ENCODE measurements at regions not wholly inside any gene's neighbourhood (a gene's known extent, or its start where the extent isn't known, plus 50 kb on each side); places are given as distances from the start of the nearest gene placed in this dataset.
"Not testable (repeated sequence)": the region's sequence is repeated elsewhere in the genome, so short reads cannot be mapped to it uniquely, and the experiment has no call there.

GRCh38 chr2:35821675-35822074 is 533.9 kb upstream of the CRIM1 start:
- no peak for DNase-seq
- intact Hi-C loops (cut with DNase I, micrococcal nuclease) = no loop called here
- peaks cover 15% of the 10 kb centered on the region for H3K27me3 Mint-ChIP-seq
- Histone ChIP-seq H3K4me1 (ENCODE audit: insufficient read depth, low read length) (no peaks in the 10 kb centered on the region), H3K27me3 (ENCODE audit: control insufficient read depth in 1 of 2, insufficient read depth in 2 of 2, low read length in 2 of 2) (peaks cover 4 to 6% of the 10 kb centered on the region in 2 experiments), H3K4me3 (ENCODE audit: low read length) (no peak overlapping the region), H3K27ac (ENCODE audit: low read depth in 1 of 2, low read length in 2 of 2) (no peak overlapping the region), H3K36me3 (ENCODE audit: insufficient read depth, low read length) (no peaks in the 10 kb centered on the region), H3K9me3 (ENCODE audit: control insufficient read depth in 1 of 2, insufficient read depth in 1 of 2, low read length in 2 of 2) (no peaks in the 10 kb centered on the region)
- no peak for ATAC-seq (ENCODE audit: poor library complexity)
- ChIA-PET POLR2A (no interaction called here), CTCF (no interaction called here)
- H3K27ac Mint-ChIP-seq = no peak overlapping the region
- no peak overlapping the region for H3K4me3 Mint-ChIP-seq
- H3K9me3 Mint-ChIP-seq = no peaks in the 10 kb centered on the region
- H3K4me1 Mint-ChIP-seq (ENCODE audit: low read depth) = no peaks in the 10 kb centered on the region
- no peaks in the 10 kb centered on the region for H3K36me3 Mint-ChIP-seq (ENCODE audit: low read depth)
- TF ChIP-seq CTCF (IDR thresholded peaks at IDR 0.05) = no peak

- intact Hi-C loops (cut with DNase I, micrococcal nuclease) = no loop called here
- H3K4me3 Mint-ChIP-seq = no peak overlapping the region
- DNase-seq (no peak), ATAC-seq (ENCODE audit: poor library complexity) (no peak)
- H3K27me3 Mint-ChIP-seq = peaks cover 11% of the 10 kb centered on the region
- POLR2A ChIA-PET = no interaction called here
- Histone ChIP-seq H3K27ac (ENCODE audit: low read depth in 1 of 2, low read length in 2 of 2) (no peak overlapping the region), H3K4me1 (ENCODE audit: insufficient read depth, low read length) (no peaks in the 10 kb centered on the region), H3K36me3 (ENCODE audit: insufficient read depth, low read length) (no peaks in the 10 kb centered on the region), H3K9me3 (ENCODE audit: control insufficient read depth in 1 of 2, insufficient read depth in 1 of 2, low read length in 2 of 2) (no peaks in the 10 kb centered on the region), H3K27me3 (ENCODE audit: control insufficient read depth in 1 of 2, insufficient read depth in 2 of 2, low read length in 2 of 2) (peaks cover 4 to 6% of the 10 kb centered on the region in 2 experiments), H3K4me3 (ENCODE audit: low read length) (no peak overlapping the region)
- H3K27ac Mint-ChIP-seq = no peak overlapping the region
- H3K9me3 Mint-ChIP-seq = no peaks in the 10 kb centered on the region
- TF ChIP-seq CTCF (IDR thresholded peaks at IDR 0.05) = no peak
- CTCF ChIA-PET = no interaction called here
- H3K36me3 Mint-ChIP-seq (ENCODE audit: low read depth) = no peaks in the 10 kb centered on the region
- H3K4me1 Mint-ChIP-seq (ENCODE audit: low read depth) = no peaks in the 10 kb centered on the region
Observed at GRCh38 chr2:35820391-35820790, 535.2 kb upstream of the CRIM1 start.

- ATAC-seq (ENCODE audit: poor library complexity) (no peak), DNase-seq (no peak)
- TF ChIP-seq CTCF (IDR thresholded peaks at IDR 0.05) = no peak
- no peak overlapping the region for H3K27ac Mint-ChIP-seq
- Histone ChIP-seq H3K9me3 (ENCODE audit: control insufficient read depth in 1 of 2, insufficient read depth in 1 of 2, low read length in 2 of 2) (no peaks in the 10 kb centered on the region), H3K27ac (ENCODE audit: low read depth in 1 of 2, low read length in 2 of 2) (no peak overlapping the region), H3K4me3 (ENCODE audit: low read length) (no peak overlapping the region), H3K36me3 (ENCODE audit: insufficient read depth, low read length) (no peaks in the 10 kb centered on the region), H3K4me1 (ENCODE audit: insufficient read depth, low read length) (no peaks in the 10 kb centered on the region), H3K27me3 (ENCODE audit: control insufficient read depth in 1 of 2, insufficient read depth in 2 of 2, low read length in 2 of 2) (peaks cover 4 to 6% of the 10 kb centered on the region in 2 experiments)
- H3K4me3 Mint-ChIP-seq = no peak overlapping the region
- intact Hi-C loops (cut with DNase I, micrococcal nuclease) = no loop called here
- ChIA-PET POLR2A (no interaction called here), CTCF (no interaction called here)
- no peaks in the 10 kb centered on the region for H3K4me1 Mint-ChIP-seq (ENCODE audit: low read depth)
- no peaks in the 10 kb centered on the region for H3K9me3 Mint-ChIP-seq
- H3K36me3 Mint-ChIP-seq (ENCODE audit: low read depth) = no peaks in the 10 kb centered on the region
- peaks cover 10% of the 10 kb centered on the region for H3K27me3 Mint-ChIP-seq
Observed at GRCh38 chr2:35819033-35819432, 536.5 kb upstream of the CRIM1 start.

GRCh38 chr2:35818359-35818758 is 537.2 kb upstream of the CRIM1 start:
- H3K9me3 Mint-ChIP-seq; H3K4me3 ChIP-seq (ENCODE audit: low read length); H3K27ac ChIP-seq (ENCODE audit: low read depth in 1 of 2, low read length in 2 of 2); H3K36me3 Mint-ChIP-seq (ENCODE audit: low read depth); H3K9me3 ChIP-seq (ENCODE audit: control insufficient read depth in 1 of 2, insufficient read depth in 1 of 2, low read length in 2 of 2); POLR2A ChIA-PET; ATAC-seq (ENCODE audit: poor library complexity); H3K4me1 Mint-ChIP-seq (ENCODE audit: low read depth); H3K4me1 ChIP-seq (ENCODE audit: insufficient read depth, low read length); intact Hi-C loops (cut with DNase I, micrococcal nuclease); H3K27ac Mint-ChIP-seq; CTCF ChIA-PET; H3K4me3 Mint-ChIP-seq; H3K27me3 ChIP-seq (ENCODE audit: control insufficient read depth in 1 of 2, insufficient read depth in 2 of 2, low read length in 2 of 2); DNase-seq; H3K36me3 ChIP-seq (ENCODE audit: insufficient read depth, low read length): not testable (repeated sequence)
- peaks cover 10% of the 10 kb centered on the region for H3K27me3 Mint-ChIP-seq

- ATAC-seq (ENCODE audit: poor library complexity); H3K4me3 ChIP-seq (ENCODE audit: low read length); intact Hi-C loops (cut with DNase I, micrococcal nuclease); H3K4me1 Mint-ChIP-seq (ENCODE audit: low read depth); H3K27ac ChIP-seq (ENCODE audit: low read depth in 1 of 2, low read length in 2 of 2); H3K4me1 ChIP-seq (ENCODE audit: insufficient read depth, low read length); H3K36me3 Mint-ChIP-seq (ENCODE audit: low read depth); CTCF ChIA-PET; H3K27ac Mint-ChIP-seq; H3K4me3 Mint-ChIP-seq; H3K27me3 Mint-ChIP-seq; POLR2A ChIA-PET; H3K9me3 Mint-ChIP-seq; H3K9me3 ChIP-seq (ENCODE audit: control insufficient read depth in 1 of 2, insufficient read depth in 1 of 2, low read length in 2 of 2); DNase-seq; H3K36me3 ChIP-seq (ENCODE audit: insufficient read depth, low read length); H3K27me3 ChIP-seq (ENCODE audit: control insufficient read depth in 1 of 2, insufficient read depth in 2 of 2, low read length in 2 of 2): not testable (repeated sequence)
Observed at GRCh38 chr2:35814597-35814996, 541.0 kb upstream of the CRIM1 start.

Data from CD4-positive, alpha-beta T cell (primary cell).